HUDEP-2 (cell line): ENCODE measurements at regions not wholly inside any gene's neighbourhood (a gene's known extent, or its start where the extent isn't known, plus 50 kb on each side); places are given as distances from the start of the nearest gene placed in this dataset.

Experiments
- DNase-seq, 76 experiments: peaks; one replicate each; lab custom pipeline; 2025; ENCODE audit not compliant: unreplicated experiment in 76 of 76; lab: John Stamatoyannopoulos, UW

DNA sequence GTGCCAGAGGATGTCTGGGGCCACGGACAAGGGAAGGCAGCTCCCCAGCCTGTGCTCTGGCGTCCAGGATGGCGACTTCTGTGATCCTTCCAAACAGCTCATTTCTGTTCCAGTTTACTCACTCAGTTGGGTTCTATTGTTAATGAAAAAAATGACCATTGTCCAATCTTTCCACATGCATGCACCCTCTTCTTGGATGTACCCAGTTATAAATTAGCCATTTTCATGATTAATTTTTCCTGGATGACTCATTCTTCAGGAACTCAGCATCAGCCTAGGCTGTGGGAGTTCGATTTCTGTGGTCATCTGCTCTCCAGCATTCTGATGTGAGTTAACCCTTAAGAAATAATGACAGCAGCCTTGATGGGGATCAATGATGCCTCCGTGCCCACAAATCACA, 926.8 kb downstream of the BCL11B start:
- DNase-seq: no peak

DNA sequence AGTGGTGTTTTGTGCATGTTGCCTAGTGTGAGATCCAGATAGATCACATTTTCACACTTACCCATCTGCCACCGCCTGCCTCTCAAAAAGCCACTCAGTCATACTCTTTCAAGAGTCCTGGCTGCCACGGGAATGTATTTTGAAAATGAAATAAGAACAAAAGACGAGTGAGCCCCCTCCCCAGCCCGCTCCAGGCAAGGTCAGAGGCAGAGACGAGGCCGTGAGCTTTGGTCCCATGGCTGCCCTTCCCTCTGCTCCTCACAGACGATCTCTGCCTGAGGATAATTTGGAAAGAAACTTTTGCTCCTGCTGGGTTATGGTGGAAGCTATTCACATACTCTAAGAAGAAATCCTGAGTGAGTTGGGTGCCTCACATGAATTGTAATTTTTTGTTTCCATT, 924.3 kb downstream of the BCL11B start:
- no peak for DNase-seq

DNA sequence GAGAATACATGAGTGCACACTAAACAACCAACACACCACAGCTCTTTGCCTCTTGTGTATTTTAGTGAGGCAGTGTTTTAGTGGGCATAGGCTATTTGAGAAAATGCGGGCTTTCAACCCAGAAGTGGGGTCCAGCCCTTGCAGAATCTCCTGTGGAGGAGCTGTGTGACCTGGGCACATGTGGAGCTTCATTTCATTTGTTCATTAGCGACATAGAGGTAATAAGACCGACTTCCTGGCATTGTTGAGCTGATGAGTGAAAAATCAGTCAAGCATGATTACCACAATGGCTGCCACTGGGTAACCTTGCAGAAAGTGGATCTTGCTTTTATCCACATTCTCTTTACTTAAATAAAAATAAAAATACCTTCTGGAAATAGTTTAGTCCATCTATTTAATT, 923.5 kb downstream of the BCL11B start:
- DNase-seq: no peak

DNA sequence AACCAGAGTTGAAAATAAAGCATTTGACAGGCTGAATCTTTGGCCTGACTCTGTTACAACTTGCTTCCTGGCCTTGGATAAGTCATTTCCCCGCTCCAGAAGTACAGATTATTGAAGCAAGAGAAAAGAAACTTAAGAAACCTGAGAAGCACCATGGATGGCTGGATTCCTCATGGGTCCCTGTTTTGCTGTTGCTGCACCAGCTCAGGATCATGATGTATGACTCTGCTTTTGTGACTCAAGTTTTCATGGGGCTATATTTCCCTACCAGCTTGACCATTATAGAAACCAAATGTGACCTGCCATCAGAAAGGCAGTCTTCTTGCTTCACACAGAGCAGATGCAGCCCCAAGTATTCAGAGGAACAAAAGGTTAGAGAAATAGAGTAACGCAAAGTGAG, 921.8 kb downstream of the BCL11B start:
- no peak for DNase-seq

DNA sequence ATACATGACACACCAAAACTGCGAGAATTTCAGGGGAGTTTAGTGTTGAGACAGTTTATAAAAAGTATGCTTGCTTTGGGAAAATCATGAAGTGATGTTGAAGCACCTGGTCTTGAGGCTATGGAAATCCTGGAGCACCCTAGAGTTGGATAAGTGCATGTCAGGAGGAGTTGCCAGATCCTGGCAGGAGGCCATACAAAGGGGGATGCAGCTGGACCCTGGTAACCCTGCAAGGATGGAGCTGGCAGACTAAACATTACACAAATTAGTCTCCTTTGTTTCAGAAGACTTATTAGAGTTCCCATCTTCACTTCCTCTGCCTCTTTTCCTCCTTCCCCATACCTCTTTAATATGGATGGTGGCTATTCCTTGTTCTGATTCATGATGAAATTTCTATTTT, 907.0 kb downstream of the BCL11B start:
- no peak for DNase-seq

GRCh38 chr14:98366429-98366828, 905.6 kb downstream of the BCL11B start:
- no peak for DNase-seq

DNA sequence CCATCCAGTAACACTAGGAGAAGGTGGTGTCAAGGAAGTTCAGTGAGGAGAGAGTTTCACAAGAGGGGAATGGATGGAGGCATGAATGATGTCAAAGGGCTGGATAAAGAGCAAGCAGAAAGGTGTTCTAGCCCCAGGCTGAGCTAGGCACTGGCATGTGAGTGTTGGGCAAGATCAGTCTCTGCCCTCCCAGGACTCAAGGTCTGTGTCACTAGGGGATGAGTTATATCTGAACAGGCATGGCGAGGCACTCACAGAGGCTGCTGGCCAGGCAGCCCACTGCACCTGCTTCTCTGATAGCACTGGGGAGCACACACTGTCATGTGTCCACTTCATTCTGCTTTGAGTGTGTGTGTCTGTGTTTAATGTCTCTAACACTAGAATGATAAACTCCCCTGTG, 903.8 kb downstream of the BCL11B start:
- DNase-seq: no peak

- DNase-seq: no peak
These were observed 903.1 kb downstream of the BCL11B start for GRCh38 chr14:98368916-98369315.

- no peak for DNase-seq
These were observed 902.7 kb downstream of the BCL11B start for GRCh38 chr14:98369344-98369743.

DNA sequence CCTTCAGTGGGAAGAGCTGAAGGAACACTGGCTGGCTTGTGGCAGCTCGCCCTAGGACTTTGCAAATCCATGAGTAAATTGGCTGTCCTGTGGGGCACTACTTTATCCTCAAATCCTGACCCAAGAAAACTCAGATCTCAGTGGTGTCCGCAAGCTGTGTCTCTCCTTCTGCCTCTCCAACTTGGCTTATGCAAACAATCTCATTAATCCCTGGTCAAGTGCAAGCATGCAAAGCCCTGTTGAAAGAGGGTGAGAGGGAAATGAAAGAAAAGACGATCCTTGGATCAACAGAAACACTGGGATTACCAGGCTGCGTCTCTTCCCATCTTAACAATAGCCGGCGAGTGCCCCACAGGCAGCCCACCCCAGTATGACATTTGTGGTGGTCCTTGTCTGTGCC, 901.6 kb downstream of the BCL11B start:
- DNase-seq: no peak

- DNase-seq: no peak
These were observed 900.9 kb downstream of the BCL11B start for GRCh38 chr14:98371141-98371540.

- DNase-seq: no peak
These were observed 897.9 kb downstream of the BCL11B start for GRCh38 chr14:98374136-98374535.

- DNase-seq: no peak
These were observed 896.4 kb downstream of the BCL11B start for GRCh38 chr14:98375566-98375965.

DNA sequence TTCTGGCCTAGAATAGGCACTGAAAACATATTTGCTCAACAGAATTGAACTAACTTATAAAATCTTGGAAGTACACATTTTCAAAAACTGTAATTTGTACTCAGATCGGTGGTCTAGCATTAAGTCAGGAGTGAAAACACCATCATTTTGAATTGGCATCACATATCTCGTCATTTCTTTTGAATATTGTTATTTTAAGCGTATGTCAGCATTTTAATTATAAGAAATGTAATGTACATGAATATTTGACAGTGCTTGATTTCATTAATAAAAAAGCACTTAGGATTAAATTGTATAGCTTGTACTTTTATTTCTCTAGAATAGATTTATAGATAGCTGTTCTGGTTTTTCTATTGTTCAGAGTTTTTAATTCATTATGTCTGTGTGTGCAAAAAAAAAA, 892.2 kb downstream of the BCL11B start:
- no peak for DNase-seq

DNA sequence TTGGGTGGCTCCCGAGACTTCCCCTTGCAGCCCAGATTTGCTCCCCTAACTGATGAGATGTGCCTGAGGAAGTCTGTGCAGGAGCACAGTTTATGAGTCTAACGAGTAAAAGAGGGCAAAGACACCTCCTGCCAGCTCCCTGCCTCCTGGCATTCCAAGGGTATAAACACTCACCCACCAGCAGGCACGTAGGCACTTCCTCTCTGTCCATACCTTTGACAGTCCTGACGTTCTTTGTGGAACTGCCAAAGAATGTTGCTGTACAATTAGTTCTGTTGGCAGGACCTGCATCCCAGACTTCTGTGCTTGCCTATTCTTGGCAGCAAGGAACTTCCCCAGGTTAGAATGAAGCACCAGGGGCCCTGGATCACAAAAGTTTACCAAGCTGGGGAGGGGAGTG, 889.3 kb downstream of the BCL11B start:
- no peak for DNase-seq

DNA sequence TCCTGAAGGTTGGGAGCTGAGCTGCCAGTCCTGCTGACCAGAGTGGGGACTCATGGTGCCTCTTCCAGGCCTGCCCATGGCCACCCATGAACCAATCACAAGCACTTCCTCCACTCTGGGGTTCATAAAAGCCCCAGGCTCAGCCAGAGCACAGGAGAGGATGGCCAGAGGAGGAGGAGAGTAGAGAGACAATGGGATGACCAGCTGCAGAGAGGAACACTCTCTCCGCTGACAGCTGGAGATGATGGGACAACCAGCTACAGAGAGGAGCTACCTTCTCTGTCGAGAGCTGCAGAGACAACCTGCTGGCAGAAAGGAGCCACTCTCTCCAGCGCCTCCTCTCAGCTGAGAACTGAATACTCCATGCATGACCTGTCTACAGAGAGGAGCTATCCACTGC, 886.1 kb downstream of the BCL11B start:
- no peak for DNase-seq

- no peak for DNase-seq
These were observed 880.9 kb downstream of the BCL11B start for GRCh38 chr14:98391061-98391460.

DNA sequence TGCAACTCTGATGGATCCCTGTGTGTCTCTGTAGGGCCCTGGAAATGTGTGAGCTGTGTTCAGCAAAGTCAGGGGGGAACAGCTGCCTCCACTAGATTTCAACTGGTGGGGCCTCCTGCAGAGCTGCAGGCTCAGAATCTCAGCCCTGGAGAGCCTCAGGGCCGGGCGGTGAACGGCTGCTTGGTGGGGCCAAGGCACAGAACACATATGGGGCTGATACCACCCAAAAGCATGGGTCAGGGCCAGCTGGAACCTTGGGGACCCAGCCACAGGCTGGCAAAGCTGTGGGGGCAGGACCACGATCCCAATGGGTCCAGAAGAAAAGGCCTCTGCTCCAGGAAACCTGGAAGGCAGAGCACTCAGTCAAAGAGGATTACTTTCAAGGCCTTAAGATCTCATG, 878.5 kb downstream of the BCL11B start:
- DNase-seq: no peak

DNA sequence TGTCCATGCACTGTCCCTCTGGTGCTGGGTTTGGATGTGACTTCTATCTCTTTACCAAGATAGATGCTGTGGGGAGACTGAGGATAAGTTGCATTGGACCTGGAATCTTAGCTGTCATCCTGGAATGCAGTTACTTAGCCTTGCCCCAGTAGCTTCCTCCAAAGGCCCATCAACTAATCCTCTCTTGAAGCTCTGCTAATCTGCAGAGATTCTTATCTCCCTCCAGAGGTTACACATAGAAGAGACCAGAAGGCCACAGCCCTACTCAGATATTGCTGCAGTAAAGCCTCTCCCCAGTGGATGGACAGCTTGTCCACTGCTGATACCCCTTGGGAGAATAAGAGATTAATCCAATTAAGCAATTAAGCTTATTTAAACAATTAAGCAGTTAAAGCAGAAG, 867.2 kb downstream of the BCL11B start:
- DNase-seq: no peak

GRCh38 chr14:98408024-98408555, 863.9 kb downstream of the BCL11B start:
- no peak for DNase-seq

DNA sequence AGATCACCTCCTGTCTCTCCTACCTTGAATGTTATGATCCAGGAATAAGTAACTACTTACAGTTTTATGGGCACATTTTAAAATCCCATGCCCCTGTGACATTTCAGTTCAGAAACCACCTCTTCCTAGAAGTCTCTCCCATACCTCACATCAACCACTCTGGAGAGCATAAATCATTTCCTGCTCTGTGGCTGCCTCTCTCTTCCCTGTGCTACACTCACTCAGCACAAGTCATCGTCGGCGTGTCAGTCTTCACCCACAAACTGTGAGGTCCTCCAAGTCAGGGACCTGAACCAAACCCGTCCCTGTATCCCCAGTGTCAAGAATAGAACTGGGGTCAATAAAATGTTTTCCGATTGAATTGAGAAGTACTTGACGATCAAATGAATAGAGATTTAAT, 863.3 kb downstream of the BCL11B start:
- no peak for DNase-seq

DNA sequence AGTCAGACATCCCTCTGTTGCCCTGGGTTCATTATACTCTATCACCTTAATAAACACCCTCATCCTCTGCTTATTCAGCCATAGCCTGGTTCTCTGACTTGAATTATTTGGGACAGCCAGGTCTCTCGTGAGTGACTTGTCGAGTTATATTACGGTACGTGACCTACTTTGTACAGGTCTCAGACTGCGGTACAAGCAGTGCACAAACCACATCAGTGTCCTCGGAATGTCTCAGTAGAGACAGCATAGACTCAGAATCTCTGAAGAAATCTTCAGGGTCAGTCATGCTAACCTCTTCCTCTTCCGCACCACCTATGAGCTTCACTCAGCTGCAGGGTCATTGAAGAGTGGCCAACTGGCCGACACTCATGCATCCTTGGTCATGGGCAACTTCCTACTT, 860.8 kb downstream of the BCL11B start:
- DNase-seq: no peak

- no peak for DNase-seq
These were observed 859.6 kb downstream of the BCL11B start for GRCh38 chr14:98412431-98412830.

DNA sequence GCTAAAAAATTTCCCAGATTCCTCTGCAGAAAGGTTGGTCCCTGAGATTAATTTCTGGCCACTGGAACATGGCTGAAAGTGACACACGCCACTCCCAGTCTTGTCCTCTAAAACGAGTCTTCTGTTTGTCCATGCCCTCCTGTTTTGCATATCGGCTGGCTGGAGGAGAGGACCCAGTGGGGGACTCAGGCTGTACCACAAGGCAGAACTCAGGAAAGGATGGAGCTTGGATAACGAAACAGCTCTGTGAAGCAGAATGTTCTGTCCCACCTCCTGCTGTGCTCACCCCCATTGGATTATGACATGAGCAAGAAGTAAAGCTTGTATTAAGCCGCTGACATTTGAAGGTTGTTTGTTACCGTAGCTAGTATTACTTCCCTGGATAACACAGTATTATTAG, 856.2 kb downstream of the BCL11B start:
- no peak for DNase-seq
